ENCODE measurements at regions not wholly inside any gene's neighbourhood (a gene's known extent, or its start where the extent isn't known, plus 50 kb on each side); places are given as distances from the start of the nearest gene placed in this dataset.

DNA sequence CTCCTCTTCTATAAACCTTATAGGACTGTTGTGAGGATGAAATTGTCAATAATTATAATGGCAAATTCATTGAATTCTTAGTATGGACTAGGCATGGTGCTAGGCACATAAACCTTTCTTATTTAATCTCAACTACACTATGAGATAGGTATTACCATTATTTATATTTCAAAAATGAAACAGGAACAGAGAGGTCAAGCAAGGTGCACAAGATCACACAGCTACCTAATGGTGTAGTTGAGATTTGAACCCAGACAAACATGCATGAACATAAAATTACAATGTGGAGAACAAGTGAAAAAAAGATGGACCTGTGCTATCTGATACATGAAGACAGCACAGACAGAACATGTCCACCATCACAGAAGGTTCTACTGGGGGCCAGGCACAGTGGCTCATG, 156.7 kb downstream of the AXIN2 start:
- no peak for DNase-seq

- no peak for DNase-seq
Measured at GRCh38 chr17:65403626-65404025, 157.8 kb downstream of the AXIN2 start.

GRCh38 chr17:65402513-65403496, 158.6 kb downstream of the AXIN2 start:
- DNase-seq: no peak

GRCh38 chr17:65401561-65401960, 159.9 kb downstream of the AXIN2 start:
- DNase-seq: no peak

DNA sequence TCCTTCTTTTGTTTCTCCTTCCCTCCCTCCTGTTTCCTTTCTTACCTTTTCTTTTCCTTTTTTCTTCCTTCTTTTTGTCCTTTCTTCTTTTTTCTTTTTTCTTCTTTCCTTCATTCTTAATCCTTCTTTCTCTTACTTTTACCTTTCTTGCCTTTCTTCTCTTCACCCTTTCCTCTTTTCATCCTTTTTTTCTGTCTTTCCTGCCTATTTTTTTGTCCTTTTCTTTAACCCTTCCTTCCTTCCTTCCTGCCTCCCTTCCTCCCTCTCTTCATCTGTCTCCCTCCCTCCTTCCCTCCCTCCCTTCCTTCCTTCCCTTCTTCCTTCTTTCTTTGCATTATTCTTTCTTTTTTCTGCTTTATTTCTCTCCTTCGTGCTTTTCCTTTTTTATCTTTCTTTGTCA, 160.7 kb downstream of the AXIN2 start:
- no peak for DNase-seq

DNA sequence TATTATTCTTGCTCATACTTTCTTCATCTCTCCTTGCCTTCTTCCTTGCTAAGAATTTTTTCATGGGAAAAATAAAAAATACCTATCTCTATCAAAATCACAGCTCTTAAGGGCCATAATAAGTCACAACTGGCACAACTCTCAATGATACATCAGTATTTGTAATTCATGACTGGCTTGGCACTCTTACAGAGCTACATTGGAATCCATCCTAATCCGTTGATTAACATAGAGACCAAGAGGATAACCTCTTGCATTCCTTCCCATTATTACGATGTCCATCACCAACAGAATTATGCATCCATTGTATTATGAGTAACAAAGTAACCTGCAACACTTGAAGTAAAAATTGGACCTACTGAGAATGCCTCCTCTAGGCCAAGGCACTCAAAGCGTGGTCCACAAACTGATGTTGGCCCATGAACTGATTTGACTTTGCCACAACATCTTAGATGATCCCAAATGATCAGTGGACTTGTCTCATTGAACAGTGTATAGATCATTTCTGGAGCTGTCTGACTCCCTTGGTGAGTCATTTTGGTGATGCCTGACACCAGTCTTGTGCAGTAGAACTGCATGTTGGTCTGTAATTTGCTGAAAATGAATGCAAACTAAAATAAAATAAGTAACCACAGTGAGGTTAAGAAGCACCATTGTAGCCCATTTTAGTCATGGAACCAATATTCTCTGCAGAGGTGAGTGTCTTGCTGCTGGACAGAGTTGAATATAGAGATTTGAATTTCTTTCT, 163.2 kb downstream of the AXIN2 start:
- DNase-seq: no peak

- no peak for DNase-seq
Measured at GRCh38 chr17:65395924-65396323, 165.5 kb downstream of the AXIN2 start.

GRCh38 chr17:65394811-65395472, 166.5 kb downstream of the AXIN2 start:
- DNase-seq: no peak

- DNase-seq: no peak
Measured at GRCh38 chr17:65393514-65393913, 167.9 kb downstream of the AXIN2 start.

GRCh38 chr17:65389949-65390348, 171.5 kb downstream of the AXIN2 start:
- DNase-seq: no peak

- DNase-seq: no peak
Measured at GRCh38 chr17:65389426-65389825, 172.0 kb downstream of the AXIN2 start.

DNA sequence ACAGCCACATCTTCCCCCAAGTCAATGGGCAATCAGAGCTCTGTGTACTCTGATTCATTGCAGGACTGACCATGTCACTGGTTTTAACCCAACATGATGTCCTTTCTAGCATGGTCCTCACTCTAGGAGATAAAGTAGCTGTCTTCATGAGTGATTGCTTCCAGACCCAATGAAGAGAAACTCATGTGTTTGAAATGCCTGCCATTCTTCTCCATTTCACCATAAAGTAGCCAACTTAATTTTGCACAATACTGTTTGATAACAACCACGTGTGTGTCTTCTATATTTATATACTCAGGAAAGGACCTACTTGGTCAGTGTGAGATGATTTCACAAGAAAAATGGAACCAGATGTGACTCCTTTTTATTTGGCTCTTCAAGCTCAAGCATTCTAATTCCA, 172.5 kb downstream of the AXIN2 start:
- no peak for DNase-seq

GRCh38 chr17:65387322-65387721, 174.1 kb downstream of the AXIN2 start:
- DNase-seq: no peak

DNA sequence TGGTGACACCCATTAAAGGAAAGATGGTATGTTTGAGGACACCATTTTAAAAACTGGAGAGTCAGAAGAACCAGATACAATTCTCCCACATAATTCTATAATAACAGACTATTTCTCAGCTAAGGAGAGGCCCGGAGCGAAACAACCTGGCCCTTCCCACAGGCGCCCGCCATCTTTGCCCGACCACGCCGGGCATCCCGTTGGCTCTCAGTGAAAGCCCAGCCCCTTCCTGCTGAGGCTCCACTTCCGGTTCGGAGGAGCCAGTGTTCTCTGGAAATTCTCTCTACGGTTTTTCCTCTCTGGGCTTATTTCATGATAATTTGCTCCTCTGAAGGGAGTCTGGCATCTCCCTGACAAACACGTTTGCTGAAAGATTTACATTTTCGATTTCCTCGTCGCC, 175.7 kb downstream of the AXIN2 start:
- DNase-seq: no peak

DNA sequence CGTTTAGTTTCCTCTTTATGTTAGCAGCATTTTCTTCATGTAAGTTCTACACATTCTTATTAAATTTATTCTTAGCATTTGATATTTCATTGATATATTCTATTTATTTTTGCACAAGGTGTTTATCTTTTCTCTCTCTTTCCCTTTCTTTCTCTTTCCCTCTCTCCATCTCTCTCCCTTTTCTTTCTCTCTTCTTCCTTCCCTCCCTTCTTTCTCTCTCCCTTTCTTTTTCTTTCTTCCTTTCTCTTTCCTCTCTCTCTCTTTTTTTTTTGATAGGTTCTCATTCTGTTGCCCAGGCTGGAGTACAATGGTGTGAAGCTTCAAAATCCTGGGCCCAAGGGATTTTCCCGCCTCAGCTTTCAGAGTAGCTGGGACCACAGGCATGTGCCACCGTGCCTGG, 176.4 kb downstream of the AXIN2 start:
- no peak for DNase-seq

GRCh38 chr17:65381152-65381551, 180.3 kb downstream of the AXIN2 start:
- DNase-seq: no peak

DNA sequence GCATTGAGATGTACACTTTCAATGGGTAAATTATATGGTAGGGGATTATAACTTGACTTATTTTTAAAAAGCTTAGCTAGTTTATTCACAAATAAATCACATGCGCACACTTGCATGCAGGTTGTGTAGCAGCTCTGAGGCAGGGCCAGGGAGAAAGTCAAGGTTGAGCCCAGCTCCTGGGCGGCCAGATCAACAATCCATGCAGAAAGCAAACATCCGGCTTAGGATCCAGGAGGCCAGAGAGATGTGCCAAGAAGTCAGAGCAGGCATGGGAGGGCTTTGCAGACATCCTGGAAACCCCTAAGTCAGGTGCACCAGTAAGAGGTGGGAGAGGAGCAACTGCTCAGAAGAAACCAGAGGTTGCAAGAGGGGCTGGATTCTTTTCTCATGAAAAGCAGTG, 186.5 kb downstream of the AXIN2 start:
- DNase-seq: no peak

GRCh38 chr17:65371702-65372101, 189.7 kb downstream of the AXIN2 start:
- DNase-seq: no peak

DNA sequence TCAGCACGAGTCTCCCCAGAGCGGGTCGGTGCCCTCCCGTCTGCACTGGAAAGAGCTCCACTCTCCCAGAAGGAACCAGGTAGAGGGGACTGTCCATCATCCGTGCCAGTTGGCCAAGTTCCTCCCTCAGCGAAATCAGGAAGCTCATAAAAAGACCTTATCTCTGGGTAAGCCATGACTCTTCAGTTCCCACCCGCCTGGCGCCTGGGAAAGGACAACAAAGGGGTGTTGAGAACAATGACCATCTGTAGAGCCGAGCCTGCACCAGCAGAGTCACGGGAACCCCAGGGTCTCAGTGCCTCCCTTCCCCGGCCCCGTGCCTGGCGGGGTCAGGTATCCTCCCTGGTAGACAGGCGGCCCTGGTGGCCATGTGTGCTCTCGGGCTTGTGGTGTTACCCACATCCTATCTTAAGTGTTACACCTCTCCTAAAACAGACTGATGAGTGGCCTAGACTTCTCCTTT, 190.7 kb downstream of the AXIN2 start:
- no peak for DNase-seq

DNA sequence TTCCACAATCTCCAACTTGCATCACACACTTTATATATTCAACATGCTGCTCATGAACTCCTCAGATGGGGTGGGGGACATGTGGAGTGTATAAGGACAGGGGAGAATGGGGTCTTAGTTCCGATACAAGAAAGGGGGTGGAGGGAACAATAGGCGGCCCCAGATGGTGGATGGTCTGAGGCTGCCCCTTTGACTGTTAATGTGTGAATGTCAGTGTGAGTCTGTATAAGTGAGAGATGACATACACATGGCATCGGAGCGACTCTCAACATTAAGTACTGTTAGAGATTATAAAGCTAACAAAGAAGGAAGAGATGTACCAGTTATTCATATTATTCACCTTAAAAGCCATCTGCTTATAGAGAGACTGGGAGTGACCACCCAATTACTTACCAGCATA, 193.1 kb downstream of the AXIN2 start:
- no peak for DNase-seq

GRCh38 chr17:65366102-65366844, 195.2 kb downstream of the AXIN2 start:
- DNase-seq: no peak

- no peak for DNase-seq
Measured at GRCh38 chr17:65365169-65365568, 196.3 kb downstream of the AXIN2 start.

DNA sequence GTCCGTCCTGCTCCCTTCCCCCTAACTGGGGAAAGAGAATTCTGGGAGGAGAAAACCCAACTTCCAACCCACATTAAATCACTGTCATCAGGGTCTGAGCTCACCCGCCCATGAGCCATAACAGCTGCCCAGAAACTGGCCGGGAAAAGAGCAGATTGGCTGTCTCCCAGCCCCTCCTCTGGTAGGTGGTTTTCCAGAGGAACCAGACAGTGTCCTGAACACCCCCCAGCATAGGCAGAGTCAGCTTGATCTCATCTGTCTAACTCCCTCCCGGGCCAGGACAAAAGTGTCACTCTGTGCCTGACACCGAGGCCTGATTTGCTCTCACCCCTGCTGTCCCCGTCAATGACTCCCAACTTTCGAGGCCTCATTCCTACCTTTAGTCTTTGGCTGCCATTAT, 197.0 kb downstream of the AXIN2 start:
- DNase-seq: no peak

Measured in CD4-positive, alpha-beta T cell treated with Interleukin-10 for 1 hour (primary cell).